HUES6 (cell line): ENCODE measurements at regions not wholly inside any gene's neighbourhood (a gene's known extent, or its start where the extent isn't known, plus 50 kb on each side); places are given as distances from the start of the nearest gene placed in this dataset.
"Not testable (repeated sequence)": the region's sequence is repeated elsewhere in the genome, so short reads cannot be mapped to it uniquely, and the experiment has no call there.

Experiments used
- H3K27ac ChIP-seq: 2 replicates; pipeline ENCODE4 v1.7.0; 2013; ENCODE audit warnings: low read depth, mild to moderate bottlenecking, low read length, inconsistent platforms
- H3K27me3 ChIP-seq: 2 replicates; pipeline ENCODE4 v1.6.1; 2013; ENCODE audit warnings: low read length; ENCODE audit not compliant: control insufficient read depth, insufficient read depth
- H3K36me3 ChIP-seq: 2 replicates; pipeline ENCODE4 v1.6.1; 2013; ENCODE audit warnings: low read length; ENCODE audit not compliant: control insufficient read depth, insufficient read depth
- H3K4me1 ChIP-seq: 2 replicates; pipeline ENCODE4 v1.6.1; 2013; ENCODE audit warnings: low read length; ENCODE audit not compliant: control insufficient read depth, insufficient read depth
- H3K4me3 ChIP-seq: 2 replicates; pipeline ENCODE4 v1.5.1; 2013; ENCODE audit warnings: low read depth, low read length
- H3K9ac ChIP-seq: one replicate; pipeline ENCODE4 v1.6.1; 2013; ENCODE audit warnings: mild to moderate bottlenecking, low read length
- H3K9me3 ChIP-seq: 2 replicates; pipeline ENCODE4 v1.6.1; 2013; ENCODE audit warnings: low read depth, low read length; ENCODE audit not compliant: control insufficient read depth, insufficient read depth

- Histone ChIP-seq H3K9ac (no peak overlapping the region), H3K27ac (no peak overlapping the region), H3K4me3 (no peak overlapping the region), H3K4me1 (no peaks in the 10 kb centered on the region), H3K9me3 (peaks cover 6% of the 10 kb centered on the region; the same call in 1 of the 2 replicates), H3K36me3 (no peaks in the 10 kb centered on the region), H3K27me3 (no peaks in the 10 kb centered on the region)
These were observed 183.9 kb downstream of the TOX3 start for GRCh38 chr16:52363082-52363481.

GRCh38 chr16:52357711-52358110, 189.2 kb downstream of the TOX3 start:
- Histone ChIP-seq H3K4me1 (no peaks in the 10 kb centered on the region), H3K36me3 (no peaks in the 10 kb centered on the region), H3K9me3 (peaks cover 18% of the 10 kb centered on the region), H3K27ac (no peak overlapping the region), H3K9ac (no peak overlapping the region), H3K27me3 (no peaks in the 10 kb centered on the region), H3K4me3 (no peak overlapping the region)

- Histone ChIP-seq H3K27me3 (no peaks in the 10 kb centered on the region), H3K9me3 (peaks cover 13% of the 10 kb centered on the region), H3K4me3 (no peak overlapping the region), H3K36me3 (no peaks in the 10 kb centered on the region), H3K9ac (no peak overlapping the region), H3K4me1 (no peaks in the 10 kb centered on the region), H3K27ac (no peak overlapping the region)
These were observed 193.7 kb downstream of the TOX3 start for GRCh38 chr16:52353249-52353648.

- Histone ChIP-seq H3K4me1 (no peaks in the 10 kb centered on the region), H3K4me3 (no peak overlapping the region), H3K36me3 (no peaks in the 10 kb centered on the region), H3K9me3 (no peaks in the 10 kb centered on the region), H3K27ac (no peak overlapping the region), H3K27me3 (no peaks in the 10 kb centered on the region), H3K9ac (no peak overlapping the region)
These were observed 195.5 kb downstream of the TOX3 start for GRCh38 chr16:52351451-52351850.

GRCh38 chr16:52350031-52350642, 196.8 kb downstream of the TOX3 start:
- no peaks in the 10 kb centered on the region for H3K36me3 ChIP-seq
- no peaks in the 10 kb centered on the region for H3K27me3 ChIP-seq
- no peak overlapping the region for H3K9ac ChIP-seq
- H3K4me1 ChIP-seq: no peaks in the 10 kb centered on the region
- no peaks in the 10 kb centered on the region for H3K9me3 ChIP-seq
- no peak overlapping the region for H3K27ac ChIP-seq
- H3K4me3 ChIP-seq: no peak overlapping the region

GRCh38 chr16:52346709-52347108, 200.2 kb downstream of the TOX3 start:
- Histone ChIP-seq H3K36me3 (no peaks in the 10 kb centered on the region), H3K27me3 (no peaks in the 10 kb centered on the region), H3K27ac (no peak overlapping the region), H3K4me3 (no peak overlapping the region), H3K9me3 (no peaks in the 10 kb centered on the region), H3K4me1 (no peaks in the 10 kb centered on the region), H3K9ac (no peak overlapping the region)

GRCh38 chr16:52333673-52334072, 213.3 kb downstream of the TOX3 start:
- not testable (repeated sequence) for H3K27ac ChIP-seq, H3K4me1 ChIP-seq, H3K4me3 ChIP-seq, H3K9me3 ChIP-seq, H3K9ac ChIP-seq, H3K36me3 ChIP-seq, H3K27me3 ChIP-seq

GRCh38 chr16:52320930-52321439, 226.0 kb downstream of the TOX3 start:
- Histone ChIP-seq H3K36me3 (no peaks in the 10 kb centered on the region), H3K9ac (no peak overlapping the region), H3K4me3 (no peak overlapping the region), H3K27ac (no peak overlapping the region), H3K9me3 (no peaks in the 10 kb centered on the region), H3K27me3 (no peaks in the 10 kb centered on the region), H3K4me1 (peaks cover 9% of the 10 kb centered on the region; the same call in 1 of the 2 replicates)

- Histone ChIP-seq H3K9me3 (no peaks in the 10 kb centered on the region), H3K9ac (no peak overlapping the region), H3K27me3 (no peaks in the 10 kb centered on the region), H3K27ac (no peak overlapping the region), H3K4me3 (no peak overlapping the region), H3K36me3 (no peaks in the 10 kb centered on the region), H3K4me1 (peaks cover 9% of the 10 kb centered on the region; the same call in 1 of the 2 replicates)
These were observed 228.5 kb downstream of the TOX3 start for GRCh38 chr16:52318302-52319009.

GRCh38 chr16:52316241-52316640, 230.7 kb downstream of the TOX3 start:
- no peak overlapping the region for H3K4me3 ChIP-seq
- H3K9me3 ChIP-seq: no peaks in the 10 kb centered on the region
- peaks cover 9% of the 10 kb centered on the region; the same call in 1 of the 2 replicates for H3K4me1 ChIP-seq
- H3K36me3 ChIP-seq: no peaks in the 10 kb centered on the region
- no peak overlapping the region for H3K27ac ChIP-seq
- H3K9ac ChIP-seq: no peak overlapping the region
- no peaks in the 10 kb centered on the region for H3K27me3 ChIP-seq

GRCh38 chr16:52312716-52313115, 234.2 kb downstream of the TOX3 start:
- no peak overlapping the region for H3K9ac ChIP-seq
- H3K27ac ChIP-seq: no peak overlapping the region
- H3K27me3 ChIP-seq: no peaks in the 10 kb centered on the region
- no peaks in the 10 kb centered on the region for H3K9me3 ChIP-seq
- no peak overlapping the region for H3K4me3 ChIP-seq
- peaks cover 15% of the 10 kb centered on the region for H3K4me1 ChIP-seq
- no peaks in the 10 kb centered on the region for H3K36me3 ChIP-seq
